Heart right ventricle (tissue), 16 donors: ENCODE measurements at regions not wholly inside any gene's neighbourhood (a gene's known extent, or its start where the extent isn't known, plus 50 kb on each side); places are given as distances from the start of the nearest gene placed in this dataset.

ENCODE experiments used
- ATAC-seq, 8 donors: fragments of 200-7000 bp; cut with Tn5 transposase; one replicate each; pipeline ENCODE4 v1.9.1; 2020; ENCODE audit warnings: mild to moderate bottlenecking in 8 of 8, moderate library complexity in 8 of 8, moderate number of reproducible peaks in 1 of 8
- DNase-seq, 2 donors: peaks; one replicate each; pipeline ENCODE4 v3.0.0-alpha.2; 2020
- H3K27ac ChIP-seq, 10 donors: fragments of 200-600 bp; sonication (generic) in 2 of 10; one replicate each; pipeline versions ENCODE4 v1.5.0 to v1.8.0; 2020 to 2022; ENCODE audit warnings: mild to moderate bottlenecking in 3 of 10
- H3K27me3 ChIP-seq, 7 donors: fragments of 200-600 bp; one replicate each; pipeline ENCODE4 v1.8.0; 2021 to 2022; ENCODE audit warnings: mild to moderate bottlenecking in 2 of 7
- H3K36me3 ChIP-seq, 9 donors: fragments of 200-600 bp; sonication (generic) in 1 of 9; one replicate each; pipeline versions ENCODE4 v1.5.0 to v1.8.0; 2020 to 2022; ENCODE audit warnings: mild to moderate bottlenecking in 2 of 9
- H3K4me1 ChIP-seq, 9 donors: fragments of 200-600 bp; sonication (generic) in 1 of 9; one replicate each; pipeline versions ENCODE4 v1.5.0 to v1.8.0; 2020 to 2022; ENCODE audit warnings: mild to moderate bottlenecking in 4 of 9
- H3K4me3 ChIP-seq, 10 donors: fragments of 200-600 bp; sonication (generic) in 2 of 10; one replicate each; pipeline versions ENCODE4 v1.5.0 to v1.8.0; 2020 to 2022; ENCODE audit warnings: mild to moderate bottlenecking in 7 of 10, moderate library complexity in 2 of 10
- H3K9me3 ChIP-seq, 11 donors: fragments of 200-600 bp in 10 of 11; sonication (generic) in 2 of 11; one replicate each; pipeline versions ENCODE4 v1.5.0 to v1.8.0; 2013 to 2022; ENCODE audit warnings: mild to moderate bottlenecking in 2 of 11, control low read depth in 1 of 11, moderate library complexity in 1 of 11
- CTCF ChIP-seq, 9 donors: fragments of 200-600 bp; sonication (generic) in 2 of 9; IDR thresholded peaks; one replicate each; pipeline versions ENCODE4 v1.5.0 to v1.8.0; 2021 to 2022; ENCODE audit warnings: antibody characterized with exemption in 9 of 9, mild to moderate bottlenecking in 5 of 9, moderate library complexity in 1 of 9
- WGBS, 2 donors: extraction: QIAGEN DNeasy Blood & Tissue Kit; methylation state at CpG; one replicate each; pipeline ENCODE4 v1.1.7; 2013; ENCODE audit warnings: inconsistent platforms in 1 of 2; 5-methylcytosine and 5-hydroxymethylcytosine counted together
- intact Hi-C, 10 donors: fragments of 100-400 bp; cut with DNase I; formaldehyde crosslinking; loops; one replicate each; pipeline versions ENCODE4 v1.11.1 to v1.14.2; 2022
- donor health status: Arrhythmogenic right ventricular cardiomyopathy.
- donor health status: ischemic (EF 13 %, LVEDD 7.1; RV severe dilation, severe dysfunction).
- donor health status: healthy with polysubstance abuse.
- donor health status: DM: no; HTN: yes; CAD: no.
- donor health status: DM: no; HTN: no; CAD: no.
- donor health status: ischemic (EF 25% LVEDD 6.9; RV normal size, moderate dysfunction).
- donor health status: ischemic (EF 25% LVEDD 5.7; RV mildly dilated, moderate dysfunction).
- donor health status: healthy.
- donor health status: DM: yes; HTN: yes; CAD: no.
- donor health status: Ischemic cardiomyopathy.
- donor health status: ischemic (EF 35%, LVEDD 5.7; RV mildly dilated, moderate dysfunction).
- donor health status: nonischemic (EF 11% LVEDD 7.7; RV severe dilation, severe dysfunction).
- donor health status: DM: yes; HTN: yes; CAD: no.
- donor health status: PGD.
- donor health status: ischemic (EF 29% LVEDD 5.4; RV normal size, mild dysfunction).
- donor health status: nonischemic (EF 23%, LVEDD 6.1; RV moderate dilation, normal function).

GRCh38 chr4:63814171-63814964, 594.9 kb downstream of the TECRL start:
- DNase-seq: no peak
- Histone ChIP-seq H3K36me3 (no peaks in the 10 kb centered on the region), H3K27me3 (no peaks in the 10 kb centered on the region), H3K9me3 (peaks cover 0 to 9% (median 0%) of the 10 kb centered on the region in 11 donors), H3K27ac (no peak overlapping the region), H3K4me3 (no peak overlapping the region), H3K4me1 (no peaks in the 10 kb centered on the region)
- 91 to 95% methylated on average over 4 of the region's 4 CpGs for WGBS, 2 donors
- ATAC-seq: no peak
- intact Hi-C loops: no loop called here
- TF ChIP-seq CTCF (IDR thresholded peaks at IDR 0.05): no peak

DNA sequence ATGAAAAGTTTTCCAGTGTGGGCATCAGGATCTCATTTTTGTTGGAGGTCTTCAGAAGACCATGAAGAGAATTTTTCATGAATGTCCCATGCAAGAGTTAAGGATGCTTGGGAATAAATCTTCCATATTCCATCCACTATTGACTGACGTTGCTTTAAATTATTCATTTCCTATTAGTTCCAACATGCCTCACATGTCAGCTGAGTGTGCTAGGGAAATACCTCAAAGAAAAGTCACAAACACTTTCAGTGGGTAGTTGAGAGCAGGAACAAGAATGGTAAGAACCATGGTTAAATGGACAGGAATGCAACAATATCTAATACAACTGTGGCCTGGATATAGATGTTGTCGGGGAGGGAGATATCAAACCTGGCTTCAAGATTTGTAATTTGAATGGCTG, 610.1 kb downstream of the TECRL start:
- no peaks in the 10 kb centered on the region for H3K4me1 ChIP-seq
- 83 to 92% methylated on average over 2 of the region's 2 CpGs for WGBS, 2 donors

GRCh38 chr4:63795301-63795700, 613.9 kb downstream of the TECRL start:
- intact Hi-C loops: no loop called here
- 25 to 33% methylated on average over 2 of the region's 2 CpGs for WGBS, 2 donors
- ATAC-seq: no peak

More for the DNA sequence above, 610.1 kb downstream of the TECRL start:
- no peak for TF ChIP-seq CTCF (IDR thresholded peaks at IDR 0.05)
- Histone ChIP-seq H3K9me3 (no peaks in the 10 kb centered on the region), H3K36me3 (no peaks in the 10 kb centered on the region), H3K27me3 (no peaks in the 10 kb centered on the region), H3K4me3 (no peak overlapping the region), H3K27ac (no peak overlapping the region)
- ATAC-seq (no peak), DNase-seq (no peak)
- intact Hi-C loops: no loop called here

GRCh38 chr4:63790377-63790776, 618.9 kb downstream of the TECRL start:
- H3K27ac ChIP-seq: no peak overlapping the region
- H3K9me3 ChIP-seq: no peaks in the 10 kb centered on the region
- TF ChIP-seq CTCF (IDR thresholded peaks at IDR 0.05): no peak
- no peaks in the 10 kb centered on the region for H3K4me1 ChIP-seq
- no peaks in the 10 kb centered on the region for H3K36me3 ChIP-seq
- H3K4me3 ChIP-seq: no peak overlapping the region
- H3K27me3 ChIP-seq: no peaks in the 10 kb centered on the region
- 73 to 84% methylated on average over 5 of the region's 5 CpGs for WGBS, 2 donors
- intact Hi-C loops: no loop called here
- DNase-seq (no peak), ATAC-seq (no peak)

More at GRCh38 chr4:63795301-63795700, 613.9 kb downstream of the TECRL start:
- no peak for TF ChIP-seq CTCF (IDR thresholded peaks at IDR 0.05)
- H3K27me3 ChIP-seq: no peaks in the 10 kb centered on the region
- no peak overlapping the region for H3K4me3 ChIP-seq
- H3K27ac ChIP-seq: no peak overlapping the region
- H3K36me3 ChIP-seq: no peaks in the 10 kb centered on the region
- no peaks in the 10 kb centered on the region for H3K4me1 ChIP-seq
- no peak for DNase-seq
- no peaks in the 10 kb centered on the region for H3K9me3 ChIP-seq
